Activated CD8-positive, alpha-beta T cell treated with anti-CD3 and anti-CD28 coated beads, Interleukin-2, amount 10 ng/mL, durations not matched to agents 7 days and 5 days (primary cell): ENCODE measurements at regions not wholly inside any gene's neighbourhood (a gene's known extent, or its start where the extent isn't known, plus 50 kb on each side); places are given as distances from the start of the nearest gene placed in this dataset.

Source experiments
- ATAC-seq: fragments of 150-1000 bp; cut with Tn5 transposase; one replicate; pipeline ENCODE4 v1.10.0; 2021; ENCODE audit warnings: moderate library complexity
- CTCF ChIA-PET: fragments of 350-600 bp; sonication (Branson Sonifier 250); formaldehyde crosslinking; loops from one replicate; lab custom pipeline; 2021; ENCODE audit warnings: antibody characterized with exemption; lab: Charles Lee
- POLR2A ChIA-PET: fragments of 350-600 bp; sonication (Branson Sonifier 250); formaldehyde crosslinking; loops from one replicate; lab custom pipeline; 2021; ENCODE audit warnings: antibody characterized with exemption; lab: Charles Lee
- DNase-seq: peaks from one replicate; pipeline ENCODE4 v3.0.0-alpha.2; 2020
- H3K27ac Mint-ChIP-seq: one replicate; pipeline ENCODE4 v1.8.0; 2021; ENCODE audit warnings: mild to moderate bottlenecking, mixed read lengths
- H3K27me3 Mint-ChIP-seq: one replicate; pipeline ENCODE4 v1.8.0; 2021; ENCODE audit warnings: low read depth, mixed read lengths
- H3K36me3 Mint-ChIP-seq: one replicate; pipeline ENCODE4 v1.8.0; 2021; ENCODE audit warnings: low read depth, mixed read lengths
- H3K4me1 Mint-ChIP-seq: one replicate; pipeline ENCODE4 v1.8.0; 2021; ENCODE audit warnings: low read depth, mixed read lengths
- H3K4me3 Mint-ChIP-seq: one replicate; pipeline ENCODE4 v1.8.0; 2021; ENCODE audit warnings: mild to moderate bottlenecking, mixed read lengths
- H3K9me3 Mint-ChIP-seq: one replicate; pipeline ENCODE4 v1.8.0; 2022; ENCODE audit warnings: mixed read lengths; ENCODE audit not compliant: insufficient read depth

- POLR2A ChIA-PET: no interaction called here
- H3K4me3 Mint-ChIP-seq: no peak overlapping the region
- DNase-seq (no peak), ATAC-seq (no peak)
- no peak overlapping the region for H3K27ac Mint-ChIP-seq
- H3K4me1 Mint-ChIP-seq: no peaks in the 10 kb centered on the region
- no peaks in the 10 kb centered on the region for H3K27me3 Mint-ChIP-seq
- CTCF ChIA-PET: no interaction called here
- H3K36me3 Mint-ChIP-seq: no peaks in the 10 kb centered on the region
- no peaks in the 10 kb centered on the region for H3K9me3 Mint-ChIP-seq
Observed at GRCh38 chr2:133651861-133652260, 83.6 kb upstream of the NCKAP5 start.

- no peak overlapping the region for H3K4me3 Mint-ChIP-seq
- H3K36me3 Mint-ChIP-seq: no peaks in the 10 kb centered on the region
- H3K4me1 Mint-ChIP-seq: no peaks in the 10 kb centered on the region
- no peak overlapping the region for H3K27ac Mint-ChIP-seq
- POLR2A ChIA-PET: no interaction called here
- CTCF ChIA-PET: no interaction called here
- DNase-seq (no peak), ATAC-seq (no peak)
- H3K27me3 Mint-ChIP-seq: no peaks in the 10 kb centered on the region
- H3K9me3 Mint-ChIP-seq: no peaks in the 10 kb centered on the region
Observed at GRCh38 chr2:133652398-133652797, 84.1 kb upstream of the NCKAP5 start.

- POLR2A ChIA-PET: no interaction called here
- Mint-ChIP-seq H3K27ac (no peak overlapping the region), H3K4me1 (no peaks in the 10 kb centered on the region), H3K9me3 (no peaks in the 10 kb centered on the region), H3K4me3 (no peak overlapping the region), H3K27me3 (no peaks in the 10 kb centered on the region), H3K36me3 (no peaks in the 10 kb centered on the region)
- DNase-seq: no peak
- no peak for ATAC-seq
- CTCF ChIA-PET: no interaction called here
Observed at GRCh38 chr2:133653056-133653455, 84.8 kb upstream of the NCKAP5 start.

GRCh38 chr2:133654949-133655348, 86.7 kb upstream of the NCKAP5 start:
- no peak overlapping the region for H3K27ac Mint-ChIP-seq
- ChIA-PET POLR2A (no interaction called here), CTCF (no interaction called here)
- H3K4me3 Mint-ChIP-seq: no peak overlapping the region
- no peaks in the 10 kb centered on the region for H3K27me3 Mint-ChIP-seq
- no peaks in the 10 kb centered on the region for H3K36me3 Mint-ChIP-seq
- DNase-seq (no peak), ATAC-seq (no peak)
- H3K9me3 Mint-ChIP-seq: no peaks in the 10 kb centered on the region
- no peaks in the 10 kb centered on the region for H3K4me1 Mint-ChIP-seq

GRCh38 chr2:133655610-133656009, 87.3 kb upstream of the NCKAP5 start:
- no peaks in the 10 kb centered on the region for H3K9me3 Mint-ChIP-seq
- ATAC-seq: no peak
- no peaks in the 10 kb centered on the region for H3K27me3 Mint-ChIP-seq

GRCh38 chr2:133657591-133657990, 89.3 kb upstream of the NCKAP5 start:
- Mint-ChIP-seq H3K4me1 (no peaks in the 10 kb centered on the region), H3K9me3 (no peaks in the 10 kb centered on the region), H3K36me3 (no peaks in the 10 kb centered on the region), H3K27me3 (no peaks in the 10 kb centered on the region), H3K4me3 (no peak overlapping the region), H3K27ac (no peak overlapping the region)
- no peak for DNase-seq
- POLR2A ChIA-PET: no interaction called here
- no peak for ATAC-seq
- CTCF ChIA-PET: no interaction called here

More at GRCh38 chr2:133655610-133656009, 87.3 kb upstream of the NCKAP5 start:
- ChIA-PET CTCF (no interaction called here), POLR2A (no interaction called here)
- no peak for DNase-seq
- H3K4me1 Mint-ChIP-seq: no peaks in the 10 kb centered on the region
- H3K4me3 Mint-ChIP-seq: no peak overlapping the region
- no peaks in the 10 kb centered on the region for H3K36me3 Mint-ChIP-seq
- H3K27ac Mint-ChIP-seq: no peak overlapping the region

GRCh38 chr2:133658020-133658903, 90.0 kb upstream of the NCKAP5 start:
- Mint-ChIP-seq H3K36me3 (no peaks in the 10 kb centered on the region), H3K4me3 (no peak overlapping the region), H3K27me3 (no peaks in the 10 kb centered on the region), H3K9me3 (no peaks in the 10 kb centered on the region), H3K4me1 (no peaks in the 10 kb centered on the region), H3K27ac (no peak overlapping the region)
- ATAC-seq: no peak
- ChIA-PET POLR2A (no interaction called here), CTCF (no interaction called here)
- DNase-seq: no peak

GRCh38 chr2:133660510-133660909, 92.2 kb upstream of the NCKAP5 start:
- Mint-ChIP-seq H3K4me1 (no peaks in the 10 kb centered on the region), H3K27me3 (no peaks in the 10 kb centered on the region), H3K4me3 (no peak overlapping the region), H3K27ac (no peak overlapping the region), H3K9me3 (no peaks in the 10 kb centered on the region), H3K36me3 (no peaks in the 10 kb centered on the region)
- ChIA-PET CTCF (no interaction called here), POLR2A (no interaction called here)
- no peak for ATAC-seq
- DNase-seq: no peak

- H3K9me3 Mint-ChIP-seq: no peaks in the 10 kb centered on the region
- ChIA-PET POLR2A (no interaction called here), CTCF (no interaction called here)
- no peaks in the 10 kb centered on the region for H3K36me3 Mint-ChIP-seq
- no peak for ATAC-seq
- no peaks in the 10 kb centered on the region for H3K4me1 Mint-ChIP-seq
- H3K27ac Mint-ChIP-seq: no peak overlapping the region
- DNase-seq: no peak
- H3K4me3 Mint-ChIP-seq: no peak overlapping the region
- no peaks in the 10 kb centered on the region for H3K27me3 Mint-ChIP-seq
Observed at GRCh38 chr2:133661392-133661791, 93.1 kb upstream of the NCKAP5 start.

- H3K36me3 Mint-ChIP-seq: no peaks in the 10 kb centered on the region
- no peak overlapping the region for H3K27ac Mint-ChIP-seq
- ChIA-PET POLR2A (no interaction called here), CTCF (no interaction called here)
- no peaks in the 10 kb centered on the region for H3K9me3 Mint-ChIP-seq
- no peaks in the 10 kb centered on the region for H3K27me3 Mint-ChIP-seq
- ATAC-seq (no peak), DNase-seq (no peak)
- H3K4me1 Mint-ChIP-seq: no peaks in the 10 kb centered on the region
- H3K4me3 Mint-ChIP-seq: no peak overlapping the region
Observed at GRCh38 chr2:133666621-133667020, 98.4 kb upstream of the NCKAP5 start.

GRCh38 chr2:133667085-133667484, 98.8 kb upstream of the NCKAP5 start:
- Mint-ChIP-seq H3K9me3 (no peaks in the 10 kb centered on the region), H3K4me3 (no peak overlapping the region), H3K27me3 (no peaks in the 10 kb centered on the region), H3K4me1 (no peaks in the 10 kb centered on the region), H3K27ac (no peak overlapping the region), H3K36me3 (no peaks in the 10 kb centered on the region)
- CTCF ChIA-PET: no interaction called here
- DNase-seq (no peak), ATAC-seq (no peak)
- POLR2A ChIA-PET: no interaction called here

- H3K4me3 Mint-ChIP-seq: no peak overlapping the region
- no peaks in the 10 kb centered on the region for H3K4me1 Mint-ChIP-seq
- DNase-seq: no peak
- H3K9me3 Mint-ChIP-seq: no peaks in the 10 kb centered on the region
- no peaks in the 10 kb centered on the region for H3K36me3 Mint-ChIP-seq
- no peak overlapping the region for H3K27ac Mint-ChIP-seq
- H3K27me3 Mint-ChIP-seq: no peaks in the 10 kb centered on the region
- ChIA-PET CTCF (no interaction called here), POLR2A (no interaction called here)
- no peak for ATAC-seq
Observed at GRCh38 chr2:133667968-133668367, 99.7 kb upstream of the NCKAP5 start.

- H3K27ac Mint-ChIP-seq: no peak overlapping the region
- no peaks in the 10 kb centered on the region for H3K27me3 Mint-ChIP-seq
- POLR2A ChIA-PET: no interaction called here
- no peaks in the 10 kb centered on the region for H3K36me3 Mint-ChIP-seq
- H3K9me3 Mint-ChIP-seq: no peaks in the 10 kb centered on the region
- no peak overlapping the region for H3K4me3 Mint-ChIP-seq
- CTCF ChIA-PET: no interaction called here
- DNase-seq (no peak), ATAC-seq (no peak)
- no peaks in the 10 kb centered on the region for H3K4me1 Mint-ChIP-seq
Observed at GRCh38 chr2:133668547-133668946, 100.3 kb upstream of the NCKAP5 start.
